ENCODE measurements at regions not wholly inside any gene's neighbourhood (a gene's known extent, or its start where the extent isn't known, plus 50 kb on each side); places are given as distances from the start of the nearest gene placed in this dataset.

DNA sequence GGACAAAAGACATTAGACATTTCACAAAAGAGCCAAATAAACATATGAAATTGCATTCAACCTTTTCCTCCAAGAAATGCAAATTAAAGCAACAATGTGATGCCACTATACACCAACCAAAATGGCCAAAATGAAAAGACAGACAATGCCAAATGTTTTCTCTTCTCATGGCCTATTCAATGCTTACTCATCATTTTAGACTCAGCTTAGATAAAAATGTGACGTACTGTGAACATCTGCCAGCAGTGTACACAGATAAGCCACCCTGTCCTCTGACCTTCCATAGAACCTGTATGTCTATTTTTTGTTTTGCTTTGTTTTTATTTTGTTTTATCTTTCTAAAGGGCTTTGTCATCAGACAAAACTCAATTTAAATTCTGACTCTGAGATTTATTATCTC, 385.2 kb downstream of the FRK start:
- Histone ChIP-seq H3K4ac (replicated peaks; ENCODE audit: insufficient read length, low read depth, low read length) (no peak overlapping the region), H3K18ac (ENCODE audit: extremely low read depth, low read length) (no peak overlapping the region), H2AK5ac (ENCODE audit: low read depth, low read length) (no peak overlapping the region), H3K27ac (ENCODE audit: low read depth, low read length) (no peak overlapping the region), H2BK15ac (ENCODE audit: low read length) (no peak overlapping the region), H2BK20ac (ENCODE audit: low read length) (no peak overlapping the region), H2BK120ac (replicated peaks; ENCODE audit: low read depth, low read length) (no peak overlapping the region), H4K5ac (ENCODE audit: insufficient read length, low read depth, low read length) (no peak overlapping the region), H4K20me1 (replicated peaks in 1 of 2; ENCODE audit: control insufficient read depth in 1 of 2, insufficient read depth in 2 of 2, low read length in 2 of 2) (no peaks in the 10 kb centered on the region), H3K4me1 (replicated peaks in 1 of 4; ENCODE audit: control insufficient read depth in 3 of 4, insufficient read depth in 4 of 4, low read length in 3 of 4) (no peaks in the 10 kb centered on the region), H3K79me2 (ENCODE audit: control insufficient read depth in 1 of 2, insufficient read depth in 2 of 2, low read length in 2 of 2) (no peaks in the 10 kb centered on the region), H4K91ac (replicated peaks; ENCODE audit: insufficient read length, low read length) (no peak overlapping the region), H3K23me2 (ENCODE audit: low read depth, low read length) (no peaks in the 10 kb centered on the region), H3K56ac (replicated peaks; ENCODE audit: insufficient read length, low read depth, low read length) (no peak overlapping the region), H3K27me3 (replicated peaks in 1 of 4; ENCODE audit: control insufficient read depth in 3 of 4, extremely low read depth in 1 of 4, insufficient read depth in 3 of 4, low read length in 3 of 4) (no peaks in the 10 kb centered on the region), H3K4me3 (ENCODE audit: extremely low read depth in 1 of 4, insufficient read depth in 2 of 4, low read depth in 3 of 4, low read length in 4 of 4) (no peak overlapping the region), H3K36me3 (ENCODE audit: control insufficient read depth in 2 of 4, insufficient read depth in 4 of 4, low read length in 3 of 4) (no peaks in the 10 kb centered on the region), H3K23ac (ENCODE audit: insufficient read length) (no peak overlapping the region), H3K79me1 (ENCODE audit: low read depth, low read length) (no peaks in the 10 kb centered on the region), H3K9ac (replicated peaks in 1 of 4; ENCODE audit: extremely low read depth in 1 of 4, low read depth in 3 of 4, low read length in 3 of 4) (no peak overlapping the region), H3K4me2 (ENCODE audit: insufficient read depth in 1 of 2, low read depth in 2 of 2, low read length in 2 of 2) (no peak overlapping the region), H2AFZ (ENCODE audit: low read length) (no peak overlapping the region), H3K9me3 (ENCODE audit: insufficient read depth in 2 of 2, low read depth in 1 of 2, low read length in 1 of 2) (no peaks in the 10 kb centered on the region), H3K14ac (ENCODE audit: insufficient read length) (no peak overlapping the region), H2BK12ac (ENCODE audit: low read depth, low read length) (no peak overlapping the region), H2BK5ac (ENCODE audit: low read depth, low read length) (no peak overlapping the region), H4K8ac (ENCODE audit: extremely low read depth, insufficient read depth, low read length) (no peak overlapping the region)
- WGBS, 2 experiments (ENCODE audit: extremely low coverage in 1 of 2, insufficient coverage in 1 of 2, insufficient read length in 1 of 2, insufficient replicate concordance in 2 of 2, low coverage in 1 of 2, low lambda C conversion rate in 2 of 2, missing lambda C conversion rate in 1 of 2): 81% methylated on average over 1 of the region's 1 CpG; no CpG with 5 or more reads in 1 of the 2 experiments
- DNase-seq (ENCODE audit: low read depth in 1 of 2, low spot score in 2 of 2): no peak
- FAIRE-seq: no peak
- TF ChIP-seq KDM5A (IDR thresholded peaks at IDR 0.05; ENCODE audit: low read length) (no peak), NANOG (IDR thresholded peaks at IDR 0.05; ENCODE audit: insufficient read depth, low read depth, low read length, poor library complexity, severe bottlenecking) (no peak), CTCF (IDR thresholded peaks at IDR 0.05; ENCODE audit: control extremely low read depth in 1 of 3, insufficient read depth in 1 of 3, low read depth in 1 of 3, low read length in 3 of 3) (no peak), BRCA1 (IDR thresholded peaks at IDR 0.05; ENCODE audit: low read depth, low read length) (no peak), RAD21 (IDR thresholded peaks at IDR 0.05 in 1 of 2, conservative IDR thresholded peaks at IDR 0.05 in 1 of 2; ENCODE audit: low read depth in 2 of 2, low read length in 2 of 2) (no peak)
- ChIA-PET CTCF (ENCODE audit: partially characterized antibody) (no interaction called here), POLR2A (ENCODE audit: partially characterized antibody) (no interaction called here)
